H9 (cell line): ENCODE measurements at regions not wholly inside any gene's neighbourhood (a gene's known extent, or its start where the extent isn't known, plus 50 kb on each side); places are given as distances from the start of the nearest gene placed in this dataset.

Experiments
- DNase-seq: peaks from one replicate; pipeline ENCODE4 v3.0.0-alpha.2; 2017
- H2AFZ ChIP-seq: one replicate; pipeline ENCODE4 v1.6.1; 2013; ENCODE audit warnings: mild to moderate bottlenecking, low read length, control low read depth, moderate library complexity
- H2AK5ac ChIP-seq: 2 replicates; pipeline ENCODE4 v1.6.1; 2013; ENCODE audit warnings: low read length, control low read depth, mixed read lengths; ENCODE audit not compliant: insufficient read length
- H2BK120ac ChIP-seq: one replicate; pipeline ENCODE4 v1.6.1; 2013; ENCODE audit warnings: low read depth, mild to moderate bottlenecking, low read length, control low read depth, inconsistent platforms; ENCODE audit not compliant: poor library complexity, severe bottlenecking
- H2BK12ac ChIP-seq: 2 replicates; pipeline ENCODE4 v1.6.1; 2013; ENCODE audit warnings: low read length, control low read depth, mixed read lengths, low read depth; ENCODE audit not compliant: insufficient read length
- H2BK15ac ChIP-seq: 2 replicates; pipeline ENCODE4 v1.6.1; 2013; ENCODE audit warnings: low read depth, low read length, control low read depth
- H2BK20ac ChIP-seq: one replicate; pipeline ENCODE4 v1.6.1; 2013; ENCODE audit warnings: low read depth, mild to moderate bottlenecking, low read length, control low read depth, inconsistent platforms; ENCODE audit not compliant: poor library complexity, severe bottlenecking
- H2BK5ac ChIP-seq: 2 replicates; pipeline ENCODE4 v1.6.1; 2013; ENCODE audit warnings: low read length, control low read depth, mixed read lengths; ENCODE audit not compliant: insufficient read length
- H3K14ac ChIP-seq: 2 replicates; pipeline ENCODE4 v1.6.1; 2013; ENCODE audit warnings: low read length, control low read depth; ENCODE audit not compliant: insufficient read depth
- H3K18ac ChIP-seq: 2 replicates; pipeline ENCODE4 v1.6.1; 2013; ENCODE audit warnings: low read depth, mild to moderate bottlenecking, mixed read lengths, low read length, control low read depth; ENCODE audit not compliant: insufficient read length
- H3K23ac ChIP-seq: 2 replicates; pipeline ENCODE4 v1.6.1; 2013; ENCODE audit warnings: low read length, control low read depth, mixed read lengths, low read depth; ENCODE audit not compliant: insufficient read length
- H3K23me2 ChIP-seq: 2 replicates; pipeline ENCODE4 v1.6.1; 2013; ENCODE audit warnings: low read depth, mild to moderate bottlenecking, mixed read lengths, low read length, control low read depth; ENCODE audit not compliant: insufficient read length, poor library complexity, severe bottlenecking
- H3K27ac ChIP-seq: 2 replicates; pipeline ENCODE4 v1.5.1; 2013; ENCODE audit warnings: low read length, control low read depth, mixed read lengths, low read depth; ENCODE audit not compliant: insufficient read length
- H3K27me3 ChIP-seq: 2 replicates; pipeline ENCODE4 v1.6.1; 2013; ENCODE audit warnings: low read length, control low read depth, inconsistent platforms; ENCODE audit not compliant: insufficient read depth
- H3K4ac ChIP-seq: 2 replicates; pipeline ENCODE4 v1.6.1; 2013; ENCODE audit warnings: low read depth, mild to moderate bottlenecking, control low read depth, inconsistent platforms, low read length, moderate library complexity
- H3K4me1 ChIP-seq: 2 replicates; pipeline ENCODE4 v1.6.1; 2013; ENCODE audit warnings: low read length, control low read depth, inconsistent platforms; ENCODE audit not compliant: insufficient read depth
- H3K4me2 ChIP-seq: 2 replicates; pipeline ENCODE4 v1.6.1; 2013; ENCODE audit warnings: low read length, control low read depth, mixed read lengths; ENCODE audit not compliant: insufficient read length, insufficient read depth
- H3K56ac ChIP-seq: 2 replicates; pipeline ENCODE4 v1.6.1; 2013; ENCODE audit warnings: low read depth, mild to moderate bottlenecking, mixed read lengths, low read length, control low read depth; ENCODE audit not compliant: insufficient read length
- H3K79me1 ChIP-seq: 2 replicates; pipeline ENCODE4 v1.6.1; 2013; ENCODE audit warnings: low read depth, mild to moderate bottlenecking, moderate library complexity, low read length, control low read depth, inconsistent platforms; ENCODE audit not compliant: insufficient read depth, poor library complexity, severe bottlenecking
- H3K79me2 ChIP-seq: 2 replicates; pipeline ENCODE4 v1.6.1; 2013; ENCODE audit warnings: low read length, control low read depth, inconsistent platforms; ENCODE audit not compliant: insufficient read depth
- H3K9ac ChIP-seq: 2 replicates; pipeline ENCODE4 v1.6.1; 2013; ENCODE audit warnings: low read length, control low read depth, mixed read lengths; ENCODE audit not compliant: insufficient read length; ENCODE audit errors: extremely low read depth
- H3K9me3 ChIP-seq: one replicate; pipeline ENCODE4 v1.6.1; 2013; ENCODE audit warnings: low read depth, low read length, inconsistent platforms; ENCODE audit not compliant: control insufficient read depth
- H3T11ph ChIP-seq: one replicate; pipeline ENCODE4 v1.6.1; 2013; ENCODE audit warnings: mild to moderate bottlenecking, low read length, control low read depth, inconsistent platforms
- H4K20me1 ChIP-seq: one replicate; pipeline ENCODE4 v1.6.1; 2013; ENCODE audit not compliant: control insufficient read depth, insufficient read length, insufficient read depth
- H4K5ac ChIP-seq: 2 replicates; pipeline ENCODE4 v1.6.1; 2013; ENCODE audit warnings: low read depth, mild to moderate bottlenecking, mixed read lengths, low read length, control low read depth; ENCODE audit not compliant: insufficient read length
- H4K8ac ChIP-seq: replicated peaks from 2 replicates; pipeline ENCODE4 v1.6.1; 2013; ENCODE audit warnings: low read length, control low read depth, mixed read lengths, low read depth; ENCODE audit not compliant: insufficient read length
- H4K91ac ChIP-seq: 2 replicates; pipeline ENCODE4 v1.6.1; 2013; ENCODE audit warnings: low read depth, mild to moderate bottlenecking, moderate library complexity, mixed read lengths, low read length, control low read depth; ENCODE audit not compliant: insufficient read length
- H3K27ac Mint-ChIP-seq, 3 experiments: 2 replicates in 2 of 3; 3 replicates in 1 of 3; pipeline ENCODE4 v1.8.0; 2020 to 2021; ENCODE audit warnings: mixed read lengths in 3 of 3, mild to moderate bottlenecking in 1 of 3, moderate library complexity in 1 of 3
- H3K27me3 Mint-ChIP-seq: 2 replicates; pipeline ENCODE4 v1.8.0; 2021; ENCODE audit warnings: low read depth, mild to moderate bottlenecking, moderate library complexity, mixed read lengths
- H3K36me3 Mint-ChIP-seq, 3 experiments: 2 replicates in 2 of 3; 3 replicates in 1 of 3; pipeline ENCODE4 v1.8.0; 2020 to 2021; ENCODE audit warnings: low read depth in 3 of 3, mixed read lengths in 3 of 3; ENCODE audit not compliant: insufficient read depth in 1 of 3
- H3K4me1 Mint-ChIP-seq, 2 experiments: 2 replicates each; pipeline ENCODE4 v1.8.0; 2020; ENCODE audit warnings: mixed read lengths in 2 of 2
- H3K4me3 Mint-ChIP-seq, 2 experiments: 2 replicates in 1 of 2; 3 replicates in 1 of 2; pipeline ENCODE4 v1.8.0; 2020 to 2021; ENCODE audit warnings: mild to moderate bottlenecking in 2 of 2, mixed read lengths in 2 of 2, moderate library complexity in 1 of 2
- H3K9me3 Mint-ChIP-seq, 2 experiments: 2 replicates in 1 of 2; 3 replicates in 1 of 2; pipeline ENCODE4 v1.8.0; 2020; ENCODE audit warnings: mild to moderate bottlenecking in 2 of 2, mixed read lengths in 2 of 2, moderate library complexity in 1 of 2
- WGBS: extraction: QIAGEN DNeasy Blood & Tissue Kit; methylation state at CpG from one replicate; pipeline ENCODE4 v1.1.7; 2013; ENCODE audit warnings: missing lambda C conversion rate, low lambda C conversion rate, mixed read lengths; ENCODE audit not compliant: insufficient read length; ENCODE audit errors: extremely low coverage; 5-methylcytosine and 5-hydroxymethylcytosine counted together
- TF ChIP-seq, protein P1 (sequence below): fragments of 200-600 bp; sonication (generic); conservative IDR thresholded peaks from 3 replicates; pipeline ENCODE4 v1.8.0; 2021; ENCODE audit warnings: antibody characterized with exemption, mild to moderate bottlenecking

DNA sequence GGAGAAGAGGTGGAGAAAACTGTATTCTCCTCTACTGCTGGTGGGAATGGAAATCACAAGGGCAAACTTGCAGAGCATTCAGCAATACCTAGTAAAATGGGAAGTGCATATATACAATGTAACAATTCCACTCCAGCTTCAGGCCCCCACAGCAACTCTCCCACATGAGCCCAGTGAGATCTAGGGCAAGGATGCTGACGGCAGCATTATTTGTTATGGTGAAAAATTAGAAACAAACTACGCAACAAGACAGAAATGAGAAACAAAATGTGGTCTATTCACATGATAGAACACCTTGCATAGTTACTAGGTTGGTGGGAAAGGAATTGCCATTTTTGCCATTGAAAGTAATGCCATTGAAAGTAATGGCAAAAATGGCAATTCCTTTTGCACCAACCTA is 98.9 kb upstream of the SRSF6 start:
- no peak overlapping the region for H3T11ph ChIP-seq
- no peak overlapping the region for H2BK12ac ChIP-seq
- H3K9me3 Mint-ChIP-seq, result peaks cover 0 to 6% of the 10 kb centered on the region in 2 experiments; a peak in 1 of 5 replicates
- no peak overlapping the region for H3K14ac ChIP-seq
- H2BK5ac ChIP-seq, result no peak overlapping the region
- H3K9me3 ChIP-seq, result no peaks in the 10 kb centered on the region
- no peak overlapping the region for H4K91ac ChIP-seq
- no peaks in the 10 kb centered on the region for H3K79me1 ChIP-seq
- H4K5ac ChIP-seq, result no peak overlapping the region
- H2AK5ac ChIP-seq, result no peak overlapping the region
- no peak overlapping the region for H3K56ac ChIP-seq
- H3K4me3 Mint-ChIP-seq, result no peak overlapping the region
- no peak overlapping the region for H3K9ac ChIP-seq
- no peaks in the 10 kb centered on the region for H3K79me2 ChIP-seq
- DNase-seq, result no peak
- H2BK120ac ChIP-seq, result no peak overlapping the region
- H3K27ac ChIP-seq, result no peak overlapping the region
- H3K23ac ChIP-seq, result no peak overlapping the region
- no peak overlapping the region for H4K8ac ChIP-seq
- H2AFZ ChIP-seq, result no peak overlapping the region
- no peaks in the 10 kb centered on the region for H4K20me1 ChIP-seq
- H2BK15ac ChIP-seq, result no peak overlapping the region
- no peaks in the 10 kb centered on the region for H3K4me1 Mint-ChIP-seq
- H3K36me3 Mint-ChIP-seq, result no peaks in the 10 kb centered on the region; a peak in 1 of 7 replicates
- H3K18ac ChIP-seq, result no peak overlapping the region
- TF ChIP-seq, protein P1, sequence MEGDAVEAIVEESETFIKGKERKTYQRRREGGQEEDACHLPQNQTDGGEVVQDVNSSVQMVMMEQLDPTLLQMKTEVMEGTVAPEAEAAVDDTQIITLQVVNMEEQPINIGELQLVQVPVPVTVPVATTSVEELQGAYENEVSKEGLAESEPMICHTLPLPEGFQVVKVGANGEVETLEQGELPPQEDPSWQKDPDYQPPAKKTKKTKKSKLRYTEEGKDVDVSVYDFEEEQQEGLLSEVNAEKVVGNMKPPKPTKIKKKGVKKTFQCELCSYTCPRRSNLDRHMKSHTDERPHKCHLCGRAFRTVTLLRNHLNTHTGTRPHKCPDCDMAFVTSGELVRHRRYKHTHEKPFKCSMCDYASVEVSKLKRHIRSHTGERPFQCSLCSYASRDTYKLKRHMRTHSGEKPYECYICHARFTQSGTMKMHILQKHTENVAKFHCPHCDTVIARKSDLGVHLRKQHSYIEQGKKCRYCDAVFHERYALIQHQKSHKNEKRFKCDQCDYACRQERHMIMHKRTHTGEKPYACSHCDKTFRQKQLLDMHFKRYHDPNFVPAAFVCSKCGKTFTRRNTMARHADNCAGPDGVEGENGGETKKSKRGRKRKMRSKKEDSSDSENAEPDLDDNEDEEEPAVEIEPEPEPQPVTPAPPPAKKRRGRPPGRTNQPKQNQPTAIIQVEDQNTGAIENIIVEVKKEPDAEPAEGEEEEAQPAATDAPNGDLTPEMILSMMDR, result no peak
- no peak overlapping the region for H2BK20ac ChIP-seq
- no peak overlapping the region for H3K4me2 ChIP-seq
- no peaks in the 10 kb centered on the region for H3K27me3 ChIP-seq
- H3K23me2 ChIP-seq, result no peaks in the 10 kb centered on the region
- H3K4me1 ChIP-seq, result no peaks in the 10 kb centered on the region
- H3K4ac ChIP-seq, result no peak overlapping the region
- H3K27ac Mint-ChIP-seq, result no peak overlapping the region
- no CpG with 5 or more reads among the region's 2 CpGs for whole genome bisulfite sequencing
- peaks cover 11% of the 10 kb centered on the region for H3K27me3 Mint-ChIP-seq
